Ishikawa (cell line): ENCODE measurements at regions not wholly inside any gene's neighbourhood (a gene's known extent, or its start where the extent isn't known, plus 50 kb on each side); places are given as distances from the start of the nearest gene placed in this dataset.

ENCODE experiments used
- CEBPB ChIP-seq: IDR thresholded peaks from 2 replicates; pipeline ENCODE4 v1.6.1; 2012
- CREB1 ChIP-seq: IDR thresholded peaks from 2 replicates; pipeline ENCODE4 v1.6.1; 2012; ENCODE audit warnings: low read depth
- EGR1 ChIP-seq: IDR thresholded peaks from 2 replicates; pipeline ENCODE4 v1.6.1; 2012
- EP300 ChIP-seq: IDR thresholded peaks from 2 replicates; pipeline ENCODE4 v1.6.1; 2012; ENCODE audit warnings: borderline replicate concordance
- FOXM1 ChIP-seq: IDR thresholded peaks from 2 replicates; pipeline ENCODE4 v1.6.1; 2012; ENCODE audit warnings: low read depth, borderline replicate concordance
- NFIC ChIP-seq: IDR thresholded peaks from 2 replicates; pipeline ENCODE4 v1.6.1; 2012
- RAD21 ChIP-seq: IDR thresholded peaks from 2 replicates; pipeline ENCODE4 v1.6.1; 2012; ENCODE audit warnings: low read depth
- TAF1 ChIP-seq: IDR thresholded peaks from 2 replicates; pipeline ENCODE4 v1.6.1; 2012; ENCODE audit warnings: low read depth, mild to moderate bottlenecking
- TCF12 ChIP-seq: IDR thresholded peaks from 2 replicates; pipeline ENCODE4 v1.6.1; 2012; ENCODE audit warnings: low read depth
- TEAD4 ChIP-seq: IDR thresholded peaks from 2 replicates; pipeline ENCODE4 v1.6.1; 2012
- YY1 ChIP-seq: IDR thresholded peaks from 2 replicates; pipeline ENCODE4 v1.6.1; 2012; ENCODE audit warnings: low read depth
- ZBTB7A ChIP-seq: IDR thresholded peaks from 2 replicates; pipeline ENCODE4 v1.6.1; 2012; ENCODE audit warnings: low read depth
- TF ChIP-seq, protein P1 (sequence below): IDR thresholded peaks from 2 replicates; pipeline ENCODE4 v1.6.1; 2012; ENCODE audit warnings: low read depth, mild to moderate bottlenecking
- TF ChIP-seq, protein P2 (sequence below): IDR thresholded peaks from 2 replicates; pipeline ENCODE4 v1.6.1; 2012
- TF ChIP-seq, protein P3 (sequence below): IDR thresholded peaks from 2 replicates; pipeline ENCODE4 v1.6.1; 2012

DNA sequence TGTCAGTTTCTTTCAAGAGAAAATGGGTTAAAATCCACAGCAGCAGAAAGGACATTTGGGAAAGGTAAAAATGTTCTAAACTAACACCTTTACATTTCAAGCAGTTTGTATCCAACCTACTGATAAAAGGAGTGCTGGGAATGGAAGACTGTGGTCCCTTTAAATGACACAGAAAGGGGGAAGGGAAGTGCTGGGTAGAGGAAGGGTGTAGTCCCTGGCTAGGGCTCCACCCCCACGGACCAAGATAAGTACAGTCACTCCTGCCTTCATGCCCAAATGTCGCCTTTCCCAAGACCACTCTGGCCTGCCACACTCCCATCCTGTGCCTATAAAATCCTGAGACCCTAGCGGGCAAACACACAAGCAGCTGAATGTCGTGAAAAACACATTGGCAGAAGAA is 350.9 kb upstream of the POU1F1 start:
- TF ChIP-seq CEBPB (no peak), NFIC (no peak), RAD21 (no peak), FOXM1 (no peak), CREB1 (no peak), ZBTB7A (no peak), TEAD4 (no peak), EP300 (no peak), EGR1 (no peak), YY1 (no peak), TAF1 (no peak), TCF12 (no peak)
- TF ChIP-seq, protein P1, sequence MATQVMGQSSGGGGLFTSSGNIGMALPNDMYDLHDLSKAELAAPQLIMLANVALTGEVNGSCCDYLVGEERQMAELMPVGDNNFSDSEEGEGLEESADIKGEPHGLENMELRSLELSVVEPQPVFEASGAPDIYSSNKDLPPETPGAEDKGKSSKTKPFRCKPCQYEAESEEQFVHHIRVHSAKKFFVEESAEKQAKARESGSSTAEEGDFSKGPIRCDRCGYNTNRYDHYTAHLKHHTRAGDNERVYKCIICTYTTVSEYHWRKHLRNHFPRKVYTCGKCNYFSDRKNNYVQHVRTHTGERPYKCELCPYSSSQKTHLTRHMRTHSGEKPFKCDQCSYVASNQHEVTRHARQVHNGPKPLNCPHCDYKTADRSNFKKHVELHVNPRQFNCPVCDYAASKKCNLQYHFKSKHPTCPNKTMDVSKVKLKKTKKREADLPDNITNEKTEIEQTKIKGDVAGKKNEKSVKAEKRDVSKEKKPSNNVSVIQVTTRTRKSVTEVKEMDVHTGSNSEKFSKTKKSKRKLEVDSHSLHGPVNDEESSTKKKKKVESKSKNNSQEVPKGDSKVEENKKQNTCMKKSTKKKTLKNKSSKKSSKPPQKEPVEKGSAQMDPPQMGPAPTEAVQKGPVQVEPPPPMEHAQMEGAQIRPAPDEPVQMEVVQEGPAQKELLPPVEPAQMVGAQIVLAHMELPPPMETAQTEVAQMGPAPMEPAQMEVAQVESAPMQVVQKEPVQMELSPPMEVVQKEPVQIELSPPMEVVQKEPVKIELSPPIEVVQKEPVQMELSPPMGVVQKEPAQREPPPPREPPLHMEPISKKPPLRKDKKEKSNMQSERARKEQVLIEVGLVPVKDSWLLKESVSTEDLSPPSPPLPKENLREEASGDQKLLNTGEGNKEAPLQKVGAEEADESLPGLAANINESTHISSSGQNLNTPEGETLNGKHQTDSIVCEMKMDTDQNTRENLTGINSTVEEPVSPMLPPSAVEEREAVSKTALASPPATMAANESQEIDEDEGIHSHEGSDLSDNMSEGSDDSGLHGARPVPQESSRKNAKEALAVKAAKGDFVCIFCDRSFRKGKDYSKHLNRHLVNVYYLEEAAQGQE, result no peak
- TF ChIP-seq, protein P2, sequence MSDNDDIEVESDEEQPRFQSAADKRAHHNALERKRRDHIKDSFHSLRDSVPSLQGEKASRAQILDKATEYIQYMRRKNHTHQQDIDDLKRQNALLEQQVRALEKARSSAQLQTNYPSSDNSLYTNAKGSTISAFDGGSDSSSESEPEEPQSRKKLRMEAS, result no peak
- TF ChIP-seq, protein P3, sequence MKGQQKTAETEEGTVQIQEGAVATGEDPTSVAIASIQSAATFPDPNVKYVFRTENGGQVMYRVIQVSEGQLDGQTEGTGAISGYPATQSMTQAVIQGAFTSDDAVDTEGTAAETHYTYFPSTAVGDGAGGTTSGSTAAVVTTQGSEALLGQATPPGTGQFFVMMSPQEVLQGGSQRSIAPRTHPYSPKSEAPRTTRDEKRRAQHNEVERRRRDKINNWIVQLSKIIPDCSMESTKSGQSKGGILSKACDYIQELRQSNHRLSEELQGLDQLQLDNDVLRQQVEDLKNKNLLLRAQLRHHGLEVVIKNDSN, result no peak

DNA sequence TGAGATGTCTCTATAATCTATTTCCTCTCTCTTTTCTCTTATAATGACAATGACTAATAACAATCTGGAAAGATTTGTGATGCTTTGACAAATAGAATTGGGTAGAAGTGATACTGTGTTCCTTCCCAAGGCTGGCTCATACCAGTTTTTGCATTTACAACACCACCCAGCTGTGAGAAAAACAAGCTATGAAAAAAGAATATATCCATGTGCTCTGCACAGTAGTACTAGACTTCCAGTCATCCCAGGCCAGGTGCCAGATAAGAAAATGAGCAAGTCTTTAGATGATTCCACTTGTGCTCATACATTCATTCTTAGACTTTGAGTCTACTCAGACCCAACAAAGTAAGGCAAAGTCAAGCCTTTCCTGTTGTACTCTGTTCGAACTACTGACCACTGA is 350.2 kb upstream of the POU1F1 start:
- no peak for TF ChIP-seq TCF12
- TF ChIP-seq CEBPB, result no peak
- no peak for TF ChIP-seq EP300
- TF ChIP-seq EGR1, result no peak
- TF ChIP-seq, protein P1, result no peak
- TF ChIP-seq NFIC, result no peak
- TF ChIP-seq, protein P2, result no peak

DNA sequence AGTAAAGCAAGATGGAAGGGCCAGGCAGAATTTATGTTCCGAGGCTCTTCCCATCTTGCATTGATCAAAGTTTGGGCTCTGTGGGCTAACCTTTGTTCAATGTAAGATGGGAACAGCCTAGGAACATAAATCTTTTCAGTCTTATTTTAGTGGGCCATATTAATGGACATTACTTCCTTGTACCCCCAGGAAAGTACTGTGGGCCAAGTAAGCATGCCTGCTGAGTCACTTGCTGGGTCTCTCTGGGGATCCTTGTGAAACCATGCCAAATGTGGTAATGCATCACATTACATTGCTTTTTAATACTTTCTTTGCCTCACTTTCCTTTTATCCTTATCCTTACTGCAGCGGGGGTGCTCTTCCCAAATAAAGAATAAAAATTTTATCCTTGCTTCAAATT is 349.5 kb upstream of the POU1F1 start:
- TF ChIP-seq NFIC (0 out of 2 replicates have a peak, but pooled peaks have one; percentile 33), ZBTB7A (no peak)

DNA sequence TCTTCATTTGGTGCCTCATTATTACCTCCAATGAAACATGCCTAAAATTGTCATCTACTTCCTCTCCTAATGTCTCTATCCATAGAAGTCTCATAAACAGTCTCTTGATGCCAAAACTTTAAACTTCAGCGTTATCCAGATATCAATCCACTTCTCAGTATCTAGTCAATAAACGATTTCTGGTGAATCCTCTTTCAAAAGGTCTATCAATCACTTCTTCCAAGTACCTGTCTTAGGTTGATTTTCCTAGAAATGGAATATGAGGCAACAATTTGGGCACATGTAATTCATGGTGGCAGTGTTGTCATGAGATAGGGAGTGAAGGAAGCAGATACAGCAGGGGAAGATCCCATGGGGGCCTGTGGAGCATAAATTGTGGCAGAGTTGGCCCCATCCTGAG is 348.5 kb upstream of the POU1F1 start:
- TF ChIP-seq EGR1 (no peak), NFIC (no peak), TAF1 (no peak), FOXM1 (no peak), TEAD4 (no peak), EP300 (no peak), TCF12 (no peak), YY1 (no peak), CREB1 (no peak), RAD21 (no peak)
- TF ChIP-seq, protein P3, result no peak
- TF ChIP-seq, protein P2, result no peak
- TF ChIP-seq, protein P1, result no peak

DNA sequence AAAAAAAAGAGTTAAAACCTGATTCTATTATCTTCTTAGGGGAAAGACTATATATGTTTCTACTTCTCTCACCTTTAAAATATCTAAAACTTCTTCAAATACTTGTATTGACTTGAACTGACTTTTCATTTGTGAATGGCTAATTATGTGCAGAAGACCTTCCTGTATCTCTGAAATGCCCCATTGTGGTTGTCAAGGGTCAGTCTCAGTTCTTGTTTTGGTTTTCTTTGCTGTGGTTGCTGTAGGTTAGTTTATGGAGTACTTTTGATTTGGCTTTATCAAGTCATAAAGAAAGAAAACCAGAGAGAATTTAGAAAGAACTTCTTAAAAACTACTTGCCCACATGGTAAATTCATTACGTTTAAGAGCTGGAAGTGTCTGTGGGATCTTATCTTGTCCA is 345.3 kb upstream of the POU1F1 start:
- TF ChIP-seq CEBPB (no peak), TAF1 (no peak), ZBTB7A (no peak), TEAD4 (no peak), RAD21 (no peak), FOXM1 (no peak), EP300 (no peak), CREB1 (no peak), NFIC (no peak), YY1 (no peak), TCF12 (no peak)
- TF ChIP-seq, protein P3, result no peak
- TF ChIP-seq, protein P1, result no peak
- TF ChIP-seq, protein P2, result no peak
